ENCODE measurements at regions not wholly inside any gene's neighbourhood (a gene's known extent, or its start where the extent isn't known, plus 50 kb on each side); places are given as distances from the start of the nearest gene placed in this dataset.

DNA sequence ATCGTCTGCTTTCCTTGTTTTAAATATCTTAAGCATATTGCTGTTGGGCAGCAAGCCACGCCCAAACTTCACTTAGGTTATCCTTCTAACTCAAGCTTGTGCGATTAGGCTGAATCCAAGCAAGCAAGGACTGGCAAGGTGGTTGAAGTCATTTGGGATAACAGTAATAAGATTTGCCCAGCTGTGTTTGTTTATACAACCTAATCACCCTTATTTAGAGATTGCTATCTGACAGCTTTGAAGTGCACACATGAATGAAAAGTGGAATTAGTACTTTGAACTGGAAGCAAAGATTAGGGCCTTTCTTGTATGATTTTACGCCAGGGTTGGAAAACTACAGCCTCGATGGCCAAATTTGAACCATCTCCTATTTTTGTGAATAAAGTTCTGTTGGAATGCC is 182.1 kb downstream of the ASB9 start:
- TF ChIP-seq YY1 (IDR thresholded peaks at IDR 0.05; ENCODE audit: insufficient read depth, insufficient read length), result no peak
- no peak for TF ChIP-seq SUZ12 (IDR thresholded peaks at IDR 0.05; ENCODE audit: extremely low read depth, insufficient read depth, insufficient read length)
- no peak for TF ChIP-seq ZNF274 (IDR thresholded peaks at IDR 0.05; ENCODE audit: low read depth, low read length)

All from NT2/D1 (cell line).